ACHN (cell line): ENCODE measurements at regions not wholly inside any gene's neighbourhood (a gene's known extent, or its start where the extent isn't known, plus 50 kb on each side); places are given as distances from the start of the nearest gene placed in this dataset.
"Not testable (repeated sequence)": the region's sequence is repeated elsewhere in the genome, so short reads cannot be mapped to it uniquely, and the experiment has no call there.

Experiments
- DNase-seq: peaks from one replicate; pipeline ENCODE4 v3.0.0-alpha.2; 2015
- in situ Hi-C: cut with HindIII; loops from 2 replicates; pipeline ENCODE4 v1.10.0; 2017; ENCODE audit warnings: low sequenced_read_pairs, low pct_ligation_motif_present, low pct_unique_long_range_greater_than_20kb

- in situ Hi-C loops, result no loop called here
These were observed 356.9 kb downstream of the NDFIP2 start for GRCh38 chr13:79837741-79838450.

GRCh38 chr13:79836121-79836520 is 355.2 kb downstream of the NDFIP2 start:
- in situ Hi-C loops, DNase-seq: not testable (repeated sequence)

More at GRCh38 chr13:79837741-79838450, 356.9 kb downstream of the NDFIP2 start:
- no peak for DNase-seq

- DNase-seq, result no peak
- in situ Hi-C loops, result no loop called here
These were observed 353.9 kb downstream of the NDFIP2 start for GRCh38 chr13:79834876-79835275.

GRCh38 chr13:79833991-79834390 is 353.0 kb downstream of the NDFIP2 start:
- no peak for DNase-seq
- in situ Hi-C loops, result no loop called here

GRCh38 chr13:79831556-79831955 is 350.6 kb downstream of the NDFIP2 start:
- in situ Hi-C loops, result no loop called here
- no peak for DNase-seq

- no peak for DNase-seq
- in situ Hi-C loops, result no loop called here
These were observed 350.0 kb downstream of the NDFIP2 start for GRCh38 chr13:79830945-79831344.

GRCh38 chr13:79830426-79830825 is 349.5 kb downstream of the NDFIP2 start:
- in situ Hi-C loops, result no loop called here
- DNase-seq, result no peak

- in situ Hi-C loops, result no loop called here
- DNase-seq, result no peak
These were observed 348.9 kb downstream of the NDFIP2 start for GRCh38 chr13:79829880-79830279.

GRCh38 chr13:79825959-79826358 is 345.0 kb downstream of the NDFIP2 start:
- in situ Hi-C loops, result no loop called here
- no peak for DNase-seq

GRCh38 chr13:79815041-79815440 is 334.1 kb downstream of the NDFIP2 start:
- no peak for DNase-seq
- in situ Hi-C loops, result no loop called here

- no peak for DNase-seq
These were observed 331.3 kb downstream of the NDFIP2 start for GRCh38 chr13:79812070-79812850.

GRCh38 chr13:79811170-79811569 is 330.2 kb downstream of the NDFIP2 start:
- in situ Hi-C loops, result no loop called here
- DNase-seq, result no peak

More at GRCh38 chr13:79812070-79812850, 331.3 kb downstream of the NDFIP2 start:
- in situ Hi-C loops, result no loop called here

GRCh38 chr13:79810669-79811068 is 329.7 kb downstream of the NDFIP2 start:
- in situ Hi-C loops, result no loop called here
- peak; percentile 79 for DNase-seq

- DNase-seq, result no peak
- in situ Hi-C loops, result no loop called here
These were observed 329.1 kb downstream of the NDFIP2 start for GRCh38 chr13:79810018-79810417.

GRCh38 chr13:79808475-79808874 is 327.5 kb downstream of the NDFIP2 start:
- in situ Hi-C loops, result no loop called here
- DNase-seq, result no peak

- no peak for DNase-seq
- in situ Hi-C loops, result no loop called here
These were observed 326.6 kb downstream of the NDFIP2 start for GRCh38 chr13:79807554-79807953.

- no peak for DNase-seq
- in situ Hi-C loops, result no loop called here
These were observed 325.9 kb downstream of the NDFIP2 start for GRCh38 chr13:79806821-79807220.

- DNase-seq, result no peak
- in situ Hi-C loops, result no loop called here
These were observed 324.4 kb downstream of the NDFIP2 start for GRCh38 chr13:79805317-79805716.

GRCh38 chr13:79803989-79804388 is 323.0 kb downstream of the NDFIP2 start:
- no peak for DNase-seq

GRCh38 chr13:79803296-79803695 is 322.3 kb downstream of the NDFIP2 start:
- in situ Hi-C loops, result no loop called here
- DNase-seq, result no peak

More at GRCh38 chr13:79803989-79804388, 323.0 kb downstream of the NDFIP2 start:
- in situ Hi-C loops, result no loop called here
